HepG2 (cell line): ENCODE measurements at regions not wholly inside any gene's neighbourhood (a gene's known extent, or its start where the extent isn't known, plus 50 kb on each side); places are given as distances from the start of the nearest gene placed in this dataset.

Experiments
- AGO2 ChIP-seq: fragments of 200-400 bp; formaldehyde crosslinking; optimal IDR thresholded peaks from 2 replicates; pipeline ENCODE3; 2017; ENCODE audit warnings: mild to moderate bottlenecking, low read depth, low read length, moderate library complexity
- CENPT ChIP-seq: sonication (generic); formaldehyde crosslinking; IDR thresholded peaks from 2 replicates; pipeline ENCODE4 v1.8.0; 2022; ENCODE audit warnings: low read depth, mild to moderate bottlenecking, moderate library complexity, missing genetic modification reagents
- FOXP4 ChIP-seq: sonication (generic); formaldehyde crosslinking; IDR thresholded peaks from 2 replicates; pipeline ENCODE4 v1.4.0; 2020; ENCODE audit warnings: missing genetic modification reagents
- IRF1 ChIP-seq: sonication (generic); formaldehyde crosslinking; IDR thresholded peaks from 2 replicates; pipeline ENCODE4 v1.4.0; 2020; ENCODE audit warnings: low read depth, mild to moderate bottlenecking, missing genetic modification reagents
- KDM1A ChIP-seq: IDR thresholded peaks from 2 replicates; pipeline ENCODE4 v1.6.1; 2016; ENCODE audit warnings: missing compliant biosample characterization
- KLF9 ChIP-seq: IDR thresholded peaks from 2 replicates; pipeline ENCODE4 v1.6.1; 2016; ENCODE audit warnings: low read depth
- MYNN ChIP-seq: sonication (generic); formaldehyde crosslinking; IDR thresholded peaks from 2 replicates; pipeline ENCODE4 v1.4.0; 2020; ENCODE audit warnings: mild to moderate bottlenecking, low read depth, missing genetic modification reagents
- NKX3-1 ChIP-seq: sonication (generic); formaldehyde crosslinking; IDR thresholded peaks from 2 replicates; pipeline ENCODE4 v1.5.0; 2020; ENCODE audit warnings: missing genetic modification reagents
- SKI ChIP-seq: fragments of 450-650 bp; IDR thresholded peaks from one replicate; pipeline ENCODE4 v1.6.1; 2018; ENCODE audit warnings: mild to moderate bottlenecking; ENCODE audit not compliant: partially characterized antibody
- SRY ChIP-seq: sonication (generic); formaldehyde crosslinking; IDR thresholded peaks from 2 replicates; pipeline ENCODE4 v1.8.0; 2022; ENCODE audit warnings: mild to moderate bottlenecking, missing genetic modification reagents
- TERF1 ChIP-seq: sonication (generic); formaldehyde crosslinking; IDR thresholded peaks from 2 replicates; pipeline ENCODE4 v1.8.0; 2022; ENCODE audit warnings: mild to moderate bottlenecking, missing genetic modification reagents, moderate library complexity
- THAP11 ChIP-seq: IDR thresholded peaks from 2 replicates; pipeline ENCODE4 v1.6.1; 2016; ENCODE audit warnings: missing biosample characterization, missing genetic modification reagents
- U2AF1 ChIP-seq: fragments of 200-400 bp; formaldehyde crosslinking; optimal IDR thresholded peaks from 2 replicates; pipeline ENCODE3; 2017; ENCODE audit warnings: mild to moderate bottlenecking, low read depth, low read length
- ZBTB44 ChIP-seq: sonication (generic); formaldehyde crosslinking; IDR thresholded peaks from 2 replicates; pipeline ENCODE4 v1.4.0; 2020; ENCODE audit warnings: missing genetic modification reagents
- ZFX ChIP-seq: sonication (generic); formaldehyde crosslinking; IDR thresholded peaks from 2 replicates; pipeline ENCODE4 v1.4.0; 2020; ENCODE audit warnings: mild to moderate bottlenecking, low read depth, missing genetic modification reagents, moderate library complexity
- ZMYM4 ChIP-seq: sonication (generic); formaldehyde crosslinking; IDR thresholded peaks from 2 replicates; pipeline ENCODE4 v1.8.1; 2023; ENCODE audit warnings: mild to moderate bottlenecking, missing genetic modification reagents
- ZNF678 ChIP-seq: sonication (generic); formaldehyde crosslinking; IDR thresholded peaks from 2 replicates; pipeline ENCODE4 v1.4.0; 2020; ENCODE audit warnings: mild to moderate bottlenecking, missing genetic modification reagents
- ZNF800 ChIP-seq: sonication (generic); formaldehyde crosslinking; IDR thresholded peaks from 2 replicates; pipeline ENCODE4 v1.4.0; 2020; ENCODE audit warnings: missing genetic modification reagents
- ZSCAN31 ChIP-seq: sonication (generic); formaldehyde crosslinking; IDR thresholded peaks from 2 replicates; pipeline ENCODE4 v1.5.0; 2020; ENCODE audit warnings: low read depth, mild to moderate bottlenecking, missing genetic modification reagents

GRCh38 chr2:62568983-62569837, 63.2 kb upstream of the TMEM17 start (continued):
- no peak for TF ChIP-seq SRY
- TF ChIP-seq FOXP4 (CRISPR knock-in tag): peak; percentile 83
- peak; percentile 19; the same call in 1 of the 2 replicates for TF ChIP-seq ZSCAN31 (CRISPR knock-in tag)
- TF ChIP-seq TERF1 (CRISPR knock-in tag): no peak
- TF ChIP-seq ZBTB44 (CRISPR knock-in tag): 0 out of 2 replicates have a peak, but pooled peaks have one; percentile 15
- TF ChIP-seq KLF9: no peak
- no peak for TF ChIP-seq CENPT (CRISPR knock-in tag)
- peak; percentile 43; the same call in 1 of the 2 replicates for TF ChIP-seq ZMYM4 (CRISPR knock-in tag)
- no peak for TF ChIP-seq MYNN
- peak; percentile 49 for TF ChIP-seq AGO2
- peak; percentile 34; the same call in 1 of the 2 replicates for TF ChIP-seq THAP11 (CRISPR knock-in tag)
- TF ChIP-seq IRF1 (CRISPR knock-in tag): no peak
- TF ChIP-seq U2AF1: no peak
- TF ChIP-seq ZNF800 (CRISPR knock-in tag): no peak
- 0 out of 2 replicates have a peak, but pooled peaks have one; percentile 25 for TF ChIP-seq KDM1A (CRISPR knock-in tag)
- TF ChIP-seq ZFX (CRISPR knock-in tag): no peak
- TF ChIP-seq SKI: peak; percentile 86
- no peak for TF ChIP-seq ZNF678
- no peak; the same call in 1 of the 2 replicates for TF ChIP-seq NKX3-1 (CRISPR knock-in tag)
